ENCODE measurements at regions not wholly inside any gene's neighbourhood (a gene's known extent, or its start where the extent isn't known, plus 50 kb on each side); places are given as distances from the start of the nearest gene placed in this dataset.

DNA sequence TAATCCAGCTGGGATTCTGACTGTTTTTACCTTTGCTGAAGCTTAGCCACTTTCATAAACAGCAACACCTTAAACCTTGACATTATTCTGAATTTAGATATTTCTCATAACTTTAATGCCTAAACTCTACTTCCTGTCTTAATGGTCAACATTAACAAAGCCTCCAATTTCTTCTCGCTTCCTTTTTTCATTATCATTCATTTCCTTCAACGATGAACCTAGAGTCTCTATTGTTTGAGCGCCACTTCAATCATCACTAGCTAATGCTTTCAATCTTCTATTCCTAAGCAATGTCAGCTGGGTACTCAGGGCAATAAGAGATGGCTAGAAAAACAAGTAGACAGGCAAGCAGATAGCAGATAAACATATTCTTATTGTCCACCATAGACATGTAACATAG, 96.6 kb upstream of the TMEM196 start:
- no peak for DNase-seq (ENCODE audit: low read depth in 2 of 2)

DNA sequence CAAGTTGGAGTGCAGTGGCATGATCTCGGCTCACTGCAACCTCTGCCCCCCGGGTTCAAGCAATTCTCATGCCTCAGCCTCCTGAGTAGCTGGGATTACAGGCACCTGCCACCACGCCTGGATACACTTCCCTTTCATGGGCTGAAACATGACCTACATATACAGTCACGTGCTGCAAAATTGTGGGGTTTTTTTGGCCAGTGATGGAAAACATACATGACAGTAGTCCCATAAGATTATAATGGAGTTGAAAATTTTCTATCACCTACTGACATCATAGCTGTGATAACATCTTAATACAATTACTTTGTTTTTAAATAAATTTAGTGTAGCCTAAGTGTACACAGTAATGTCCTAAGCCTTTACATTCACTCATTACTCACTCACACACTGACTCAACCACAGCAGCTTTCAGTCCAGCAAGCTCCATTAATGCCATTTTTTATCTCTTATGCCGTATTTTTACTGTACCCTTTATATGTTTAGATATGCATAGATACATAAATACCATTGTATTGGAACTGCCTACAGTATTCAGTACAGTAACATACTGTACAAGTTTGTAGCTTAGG, 79.9 kb upstream of the TMEM196 start:
- DNase-seq (ENCODE audit: low read depth in 2 of 2) = no peak

DNA sequence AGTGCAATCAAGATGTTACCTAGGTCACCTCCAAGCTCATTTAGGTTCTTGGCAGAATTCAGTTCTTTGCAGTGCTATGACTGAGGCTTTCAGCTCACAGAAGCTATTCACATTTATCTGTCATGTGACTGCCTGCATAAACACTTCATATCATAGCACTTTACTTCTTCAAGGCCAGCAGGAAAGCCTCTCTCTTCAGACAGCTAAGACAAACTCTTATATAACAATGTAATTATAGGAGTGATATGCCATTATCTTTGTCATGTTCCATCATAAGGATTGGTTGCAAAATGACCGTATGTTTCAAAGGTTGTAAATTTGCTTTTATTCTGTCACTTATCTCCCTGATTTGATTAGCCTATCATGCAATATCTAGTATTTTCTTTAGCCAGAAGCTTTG, 78.8 kb upstream of the TMEM196 start:
- no peak for DNase-seq (ENCODE audit: low read depth in 2 of 2)

DNA sequence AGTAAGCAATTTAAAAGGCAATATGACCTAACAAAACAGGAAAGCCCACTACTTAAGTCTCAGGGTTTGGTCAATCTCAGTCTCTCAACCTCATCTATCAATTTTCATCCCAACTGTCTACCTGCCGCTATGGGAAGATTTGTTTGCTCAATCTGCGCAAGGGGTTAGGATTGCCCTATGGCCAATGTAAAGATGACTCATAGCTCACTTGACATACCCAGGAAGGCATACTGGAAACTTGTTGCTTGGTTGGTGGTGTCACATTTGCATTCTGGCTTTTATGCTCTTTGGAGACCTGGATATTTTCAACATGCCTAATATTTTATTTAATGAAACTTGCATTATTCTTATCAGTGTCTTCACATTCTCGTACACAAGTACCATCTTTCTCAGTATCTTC, 78.1 kb upstream of the TMEM196 start:
- no peak for DNase-seq (ENCODE audit: low read depth in 2 of 2)

DNA sequence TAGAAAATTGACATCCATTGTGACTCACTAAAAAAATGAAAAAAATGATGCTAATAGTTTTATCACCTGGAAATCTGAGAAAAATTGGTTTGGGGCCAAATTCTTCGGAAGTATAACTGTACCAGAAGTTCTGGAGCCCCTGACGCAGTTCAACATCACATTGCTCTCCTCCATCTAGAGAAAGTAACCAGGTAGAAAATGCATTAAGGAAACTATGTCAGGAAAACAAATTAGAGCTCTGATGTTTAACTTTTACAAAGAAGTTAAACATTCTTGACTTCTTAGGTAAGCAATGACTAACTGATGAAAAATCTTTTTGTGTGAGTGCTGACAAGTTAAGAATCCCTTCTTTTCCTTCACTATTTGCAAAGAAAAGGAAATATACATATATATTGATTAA, 61.1 kb upstream of the TMEM196 start:
- DNase-seq (ENCODE audit: low read depth in 2 of 2) = no peak

DNA sequence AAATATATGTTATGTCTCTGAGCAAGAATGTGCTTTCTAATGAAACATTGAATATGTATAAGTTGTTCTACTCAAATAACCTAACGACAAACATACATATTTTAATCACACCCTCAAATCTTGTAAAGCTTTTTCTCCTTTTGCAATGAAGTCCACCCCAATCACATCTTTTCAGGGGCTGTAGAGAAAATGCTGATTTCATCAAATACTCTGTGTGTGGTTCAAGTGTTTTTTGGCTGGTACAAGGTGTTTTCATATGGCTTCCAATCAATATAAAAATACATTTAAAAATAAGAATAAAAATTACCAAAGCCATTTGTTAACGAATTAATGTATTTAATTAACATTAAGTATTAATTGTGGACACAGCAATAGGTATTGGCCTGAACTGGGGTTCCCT, 57.2 kb upstream of the TMEM196 start:
- DNase-seq (ENCODE audit: low read depth in 2 of 2) = no peak
